Activated CD8-positive, alpha-beta T cell treated with anti-CD3 and anti-CD28 coated beads for 36 hours (primary cell): ENCODE measurements at regions not wholly inside any gene's neighbourhood (a gene's known extent, or its start where the extent isn't known, plus 50 kb on each side); places are given as distances from the start of the nearest gene placed in this dataset.

Experiments
- ATAC-seq: fragments of 200-7000 bp; cut with Tn5 transposase; one replicate; pipeline ENCODE4 v1.10.0; 2021; ENCODE audit warnings: mild to moderate bottlenecking, moderate library complexity
- CTCF ChIA-PET: fragments of 350-600 bp; sonication (Branson Sonifier 250); formaldehyde crosslinking; loops from one replicate; lab custom pipeline; 2021; ENCODE audit warnings: antibody characterized with exemption; lab: Charles Lee
- POLR2A ChIA-PET: fragments of 350-600 bp; sonication (Branson Sonifier 250); formaldehyde crosslinking; loops from one replicate; lab custom pipeline; 2021; ENCODE audit warnings: antibody characterized with exemption; lab: Charles Lee
- DNase-seq: peaks from one replicate; pipeline ENCODE4 v3.0.0-alpha.2; 2020
- H3K27ac Mint-ChIP-seq: one replicate; pipeline ENCODE4 v1.8.0; 2021; ENCODE audit warnings: mild to moderate bottlenecking, mixed read lengths
- H3K27me3 Mint-ChIP-seq: one replicate; pipeline ENCODE4 v1.8.0; 2021; ENCODE audit warnings: mixed read lengths
- H3K36me3 Mint-ChIP-seq: one replicate; pipeline ENCODE4 v1.8.0; 2021; ENCODE audit warnings: low read depth, mixed read lengths
- H3K4me1 Mint-ChIP-seq: one replicate; pipeline ENCODE4 v1.8.0; 2021; ENCODE audit warnings: low read depth, mixed read lengths
- H3K4me3 Mint-ChIP-seq: one replicate; pipeline ENCODE4 v1.8.0; 2021; ENCODE audit warnings: mild to moderate bottlenecking, moderate library complexity, mixed read lengths
- H3K9me3 Mint-ChIP-seq: one replicate; pipeline ENCODE4 v1.8.0; 2021; ENCODE audit warnings: mixed read lengths
- CTCF ChIP-seq: fragments of 200-600 bp; IDR thresholded peaks from one replicate; pipeline ENCODE4 v1.8.0; 2022; ENCODE audit warnings: antibody characterized with exemption, mild to moderate bottlenecking
- intact Hi-C: fragments of 100-400 bp; cut with micrococcal nuclease; formaldehyde crosslinking; loops from one replicate; pipeline ENCODE4 v1.10.0; 2022

- Mint-ChIP-seq H3K9me3 (peaks cover 2% of the 10 kb centered on the region), H3K27me3 (no peaks in the 10 kb centered on the region), H3K4me1 (no peaks in the 10 kb centered on the region), H3K4me3 (no peak overlapping the region), H3K27ac (no peak overlapping the region), H3K36me3 (no peaks in the 10 kb centered on the region)
- intact Hi-C loops = no loop called here
- POLR2A ChIA-PET = no interaction called here
- ATAC-seq (no peak), DNase-seq (no peak)
- CTCF ChIA-PET = no interaction called here
- no peak for TF ChIP-seq CTCF
Observed at GRCh38 chr5:113974976-113975375, 386.9 kb upstream of the KCNN2 start.

GRCh38 chr5:113984928-113985327 lies 376.9 kb upstream of the KCNN2 start:
- no peak for TF ChIP-seq CTCF
- ATAC-seq (no peak), DNase-seq (no peak)
- ChIA-PET CTCF (no interaction called here), POLR2A (no interaction called here)
- intact Hi-C loops = no loop called here
- Mint-ChIP-seq H3K27me3 (no peaks in the 10 kb centered on the region), H3K36me3 (no peaks in the 10 kb centered on the region), H3K4me3 (no peak overlapping the region), H3K4me1 (no peaks in the 10 kb centered on the region), H3K9me3 (no peaks in the 10 kb centered on the region), H3K27ac (no peak overlapping the region)

- ATAC-seq (no peak), DNase-seq (no peak)
- Mint-ChIP-seq H3K36me3 (no peaks in the 10 kb centered on the region), H3K4me3 (no peak overlapping the region), H3K27ac (no peak overlapping the region), H3K27me3 (no peaks in the 10 kb centered on the region), H3K9me3 (no peaks in the 10 kb centered on the region), H3K4me1 (no peaks in the 10 kb centered on the region)
- CTCF ChIA-PET = no interaction called here
- intact Hi-C loops = no loop called here
- POLR2A ChIA-PET = no interaction called here
- TF ChIP-seq CTCF = no peak
Observed at GRCh38 chr5:113985505-113985904, 376.4 kb upstream of the KCNN2 start.

- no peaks in the 10 kb centered on the region for H3K9me3 Mint-ChIP-seq
- ChIA-PET CTCF (no interaction called here), POLR2A (interaction anchor here (0.6 kb wide), 1 partner anchor 560 kb away, joined by 3 read pairs; no protein-coding TSS in a partner anchor)
Observed at GRCh38 chr5:113989278-113989912, 372.5 kb upstream of the KCNN2 start.

More at GRCh38 chr5:113989278-113989912, 372.5 kb upstream of the KCNN2 start:
- TF ChIP-seq CTCF = no peak
- no peaks in the 10 kb centered on the region for H3K27me3 Mint-ChIP-seq
- no peak overlapping the region for H3K27ac Mint-ChIP-seq
- H3K36me3 Mint-ChIP-seq = no peaks in the 10 kb centered on the region
- intact Hi-C loops = no loop called here
- ATAC-seq (no peak), DNase-seq (no peak)
- no peak overlapping the region for H3K4me3 Mint-ChIP-seq
- no peaks in the 10 kb centered on the region for H3K4me1 Mint-ChIP-seq
